C4-2B (cell line): ENCODE measurements at regions not wholly inside any gene's neighbourhood (a gene's known extent, or its start where the extent isn't known, plus 50 kb on each side); places are given as distances from the start of the nearest gene placed in this dataset.

Experiments used
- H3K27ac ChIP-seq: fragments of 450-650 bp; 2 replicates; pipeline ENCODE4 v1.5.1; 2017
- CTCF ChIP-seq: fragments of 450-650 bp; conservative IDR thresholded peaks from 2 replicates; pipeline ENCODE4 v1.5.1; 2017; ENCODE audit warnings: mild to moderate bottlenecking
- ZFX ChIP-seq: fragments of 450-650 bp; IDR thresholded peaks from 2 replicates; pipeline ENCODE4 v1.6.1; 2017

- TF ChIP-seq CTCF (no peak), ZFX (no peak)
- no peak overlapping the region for H3K27ac ChIP-seq
These were observed 350.3 kb upstream of the ATP10A start for GRCh38 chr15:26213427-26213826.

- TF ChIP-seq ZFX (no peak), CTCF (no peak)
- H3K27ac ChIP-seq, result no peak overlapping the region
These were observed 349.0 kb upstream of the ATP10A start for GRCh38 chr15:26212109-26212508.

- no peak overlapping the region for H3K27ac ChIP-seq
- TF ChIP-seq CTCF (no peak), ZFX (no peak)
These were observed 347.9 kb upstream of the ATP10A start for GRCh38 chr15:26210980-26211379.

GRCh38 chr15:26201177-26201858 lies 338.2 kb upstream of the ATP10A start:
- TF ChIP-seq CTCF (no peak), ZFX (no peak)
- no peak overlapping the region for H3K27ac ChIP-seq

GRCh38 chr15:26200427-26200826 lies 337.3 kb upstream of the ATP10A start:
- TF ChIP-seq CTCF (no peak), ZFX (no peak)
- no peak overlapping the region for H3K27ac ChIP-seq

GRCh38 chr15:26197719-26198118 lies 334.6 kb upstream of the ATP10A start:
- no peak overlapping the region for H3K27ac ChIP-seq

GRCh38 chr15:26197060-26197459 lies 333.9 kb upstream of the ATP10A start:
- TF ChIP-seq ZFX, result no peak
- no peak for TF ChIP-seq CTCF
- H3K27ac ChIP-seq, result no peak overlapping the region

More at GRCh38 chr15:26197719-26198118, 334.6 kb upstream of the ATP10A start:
- no peak for TF ChIP-seq ZFX
- no peak for TF ChIP-seq CTCF
